GM23338 (cell line): ENCODE measurements at regions not wholly inside any gene's neighbourhood (a gene's known extent, or its start where the extent isn't known, plus 50 kb on each side); places are given as distances from the start of the nearest gene placed in this dataset.

Source experiments
- ATAC-seq: fragments of 200-7000 bp; cut with Tn5 transposase; 3 replicates; pipeline ENCODE4 v1.9.1; 2020
- DNase-seq: peaks from one replicate; pipeline ENCODE4 v3.0.0-alpha.2; 2015; ENCODE audit warnings: low spot score
- H2AFZ ChIP-seq: fragments of 200-600 bp; sonication (generic); 2 replicates; pipeline ENCODE4 v1.8.0; 2016; ENCODE audit warnings: antibody characterized with exemption, mild to moderate bottlenecking, moderate library complexity
- H3F3A ChIP-seq: fragments of 200-600 bp; sonication (generic); replicated peaks from 2 replicates; pipeline ENCODE4 v1.8.0; 2017; ENCODE audit warnings: antibody characterized with exemption, mixed run types, low read depth
- H3K27ac ChIP-seq: fragments of 200-600 bp; sonication (generic); 2 replicates; pipeline ENCODE4 v1.6.1; 2016; ENCODE audit warnings: low read depth
- H3K27me3 ChIP-seq: fragments of 200-600 bp; sonication (generic); 2 replicates; pipeline ENCODE4 v1.8.0; 2016; ENCODE audit warnings: mild to moderate bottlenecking, mixed run types, moderate library complexity; ENCODE audit not compliant: insufficient read depth
- H3K36me3 ChIP-seq: fragments of 200-600 bp; sonication (generic); 2 replicates; pipeline ENCODE4 v1.8.0; 2016; ENCODE audit warnings: mild to moderate bottlenecking; ENCODE audit not compliant: insufficient read depth
- H3K4me1 ChIP-seq: fragments of 200-600 bp; sonication (generic); 2 replicates; pipeline ENCODE4 v1.8.0; 2016; ENCODE audit warnings: mild to moderate bottlenecking, moderate library complexity; ENCODE audit not compliant: insufficient read depth
- H3K4me2 ChIP-seq: fragments of 200-600 bp; sonication (generic); 2 replicates; pipeline ENCODE4 v1.7.1; 2017; ENCODE audit warnings: mixed run types
- H3K4me3 ChIP-seq: fragments of 200-600 bp; sonication (generic); 2 replicates; pipeline ENCODE4 v1.6.1; 2016; ENCODE audit warnings: mixed run types
- H3K79me2 ChIP-seq: fragments of 200-600 bp; sonication (generic); replicated peaks from 2 replicates; pipeline ENCODE4 v1.8.0; 2017; ENCODE audit warnings: mild to moderate bottlenecking; ENCODE audit not compliant: insufficient read depth
- H3K9me2 ChIP-seq: fragments of 200-600 bp; sonication (generic); 2 replicates; pipeline ENCODE4 v1.8.0; 2017; ENCODE audit not compliant: insufficient read depth
- H4K20me1 ChIP-seq: fragments of 200-600 bp; sonication (generic); replicated peaks from 2 replicates; pipeline ENCODE4 v1.8.0; 2017; ENCODE audit warnings: mild to moderate bottlenecking; ENCODE audit not compliant: insufficient read depth
- H3K27ac Mint-ChIP-seq: 2 replicates; pipeline ENCODE4 v1.8.0; 2020; ENCODE audit warnings: inconsistent platforms, mild to moderate bottlenecking, moderate library complexity, mixed read lengths
- H3K27me3 Mint-ChIP-seq: 3 replicates; pipeline ENCODE4 v1.8.0; 2022; ENCODE audit warnings: low read depth, mild to moderate bottlenecking, moderate library complexity, mixed read lengths, inconsistent platforms; ENCODE audit not compliant: insufficient read depth, poor library complexity
- H3K36me3 Mint-ChIP-seq: 3 replicates; pipeline ENCODE4 v1.8.0; 2021; ENCODE audit warnings: low read depth, mild to moderate bottlenecking, inconsistent platforms, moderate library complexity, mixed read lengths
- H3K4me1 Mint-ChIP-seq: 3 replicates; pipeline ENCODE4 v1.8.0; 2020; ENCODE audit warnings: mild to moderate bottlenecking, inconsistent platforms, mixed read lengths
- H3K4me3 Mint-ChIP-seq: 3 replicates; pipeline ENCODE4 v1.8.0; 2021; ENCODE audit warnings: moderate library complexity, mild to moderate bottlenecking, inconsistent platforms, mixed read lengths
- H3K9me3 Mint-ChIP-seq: 3 replicates; pipeline ENCODE4 v1.8.0; 2020; ENCODE audit warnings: moderate library complexity, mild to moderate bottlenecking, inconsistent platforms, mixed read lengths
- CREB1 ChIP-seq: fragments of 250-450 bp; sonication (Bioruptor Pico); IDR thresholded peaks from 2 replicates; pipeline ENCODE4 v1.5.0; 2020; ENCODE audit warnings: low read depth, mild to moderate bottlenecking, moderate library complexity
- CTCF ChIP-seq, 2 experiments: fragments of 200-600 bp in 1 of 2; sonication (generic) in 1 of 2; conservative IDR thresholded peaks; 2 replicates each; pipeline versions ENCODE4 v1.5.1 to v1.6.1; 2016 to 2017; ENCODE audit warnings: antibody characterized with exemption in 2 of 2, low read depth in 2 of 2, mild to moderate bottlenecking in 2 of 2, moderate library complexity in 1 of 2
- ETS1 ChIP-seq: IDR thresholded peaks from 2 replicates; pipeline ENCODE4 v1.6.1; 2016; ENCODE audit warnings: antibody characterized with exemption
- EZH2phosphoT487 ChIP-seq: fragments of 200-600 bp; sonication (generic); IDR thresholded peaks from one replicate; pipeline ENCODE4 v1.8.1; 2018; ENCODE audit warnings: antibody characterized with exemption; ENCODE audit not compliant: unreplicated experiment
- JUNB ChIP-seq: IDR thresholded peaks from one replicate; pipeline ENCODE4 v1.6.1; 2016; ENCODE audit warnings: antibody characterized with exemption; ENCODE audit not compliant: unreplicated experiment
- NANOG ChIP-seq: IDR thresholded peaks from 2 replicates; pipeline ENCODE4 v1.6.1; 2016; ENCODE audit warnings: antibody characterized with exemption, borderline replicate concordance
- STAT1 ChIP-seq: IDR thresholded peaks from one replicate; pipeline ENCODE4 v1.6.1; 2016; ENCODE audit warnings: antibody characterized with exemption; ENCODE audit not compliant: unreplicated experiment
- ZNF462 ChIP-seq: fragments of 250-450 bp; sonication (Bioruptor Pico); IDR thresholded peaks from 2 replicates; pipeline ENCODE4 v1.5.0; 2020; ENCODE audit warnings: mild to moderate bottlenecking, moderate library complexity

- DNase-seq: no peak
- Histone ChIP-seq H3K36me3 (no peaks in the 10 kb centered on the region), H3K4me2 (no peak overlapping the region), H3F3A (no peaks in the 10 kb centered on the region), H3K79me2 (no peaks in the 10 kb centered on the region), H2AFZ (no peak overlapping the region; the same call in 1 of the 2 replicates), H3K4me1 (peaks cover 1% of the 10 kb centered on the region; the same call in 1 of the 2 replicates), H3K27me3 (no peaks in the 10 kb centered on the region), H3K4me3 (no peak overlapping the region), H4K20me1 (no peaks in the 10 kb centered on the region), H3K27ac (no peak overlapping the region), H3K9me2 (0 out of 2 replicates have a peak, but pooled peaks cover 7% of the 10 kb centered on the region)
- Mint-ChIP-seq H3K4me1 (peaks cover 10% of the 10 kb centered on the region), H3K36me3 (no peaks in the 10 kb centered on the region), H3K4me3 (no peak overlapping the region), H3K27ac (no peak overlapping the region; the same call in 1 of the 2 replicates), H3K9me3 (no peaks in the 10 kb centered on the region), H3K27me3 (no peaks in the 10 kb centered on the region)
- TF ChIP-seq NANOG (no peak), STAT1 (no peak), ZNF462 (no peak), EZH2phosphoT487 (no peak), CTCF (conservative IDR thresholded peaks at IDR 0.05; ENCODE audit: low read depth in 2 of 2) (no peak), JUNB (no peak), CREB1 (CRISPR knock-in tag) (no peak), ETS1 (no peak)
- ATAC-seq: no peak
Measured at GRCh38 chr1:221040691-221041285, 161.5 kb downstream of the HLX start.
